PC-9 (cell line): ENCODE measurements at regions not wholly inside any gene's neighbourhood (a gene's known extent, or its start where the extent isn't known, plus 50 kb on each side); places are given as distances from the start of the nearest gene placed in this dataset.

Source experiments
- BruUV-seq: library from RNA; stranded (reverse); fragments of 400-500 nt; replicated peaks from 2 replicates; lab custom pipeline; 2021; lab: Mats Ljungman, UMichigan
- CTCF ChIA-PET: fragments of 300-600 bp; sonication (Branson Sonifier 250); formaldehyde crosslinking; loops from one replicate; lab custom pipeline; 2022; ENCODE audit warnings: antibody characterized with exemption; lab: Charles Lee
- POLR2A ChIA-PET: fragments of 300-600 bp; sonication (Branson Sonifier 250); formaldehyde crosslinking; loops from one replicate; lab custom pipeline; 2022; ENCODE audit warnings: antibody characterized with exemption; ENCODE audit not compliant: unreplicated experiment; lab: Charles Lee
- DNase-seq, 2 experiments: peaks; one replicate each; pipeline versions ENCODE4 v3.0.0 to v3.0.0-alpha.2; 2015 to 2022; ENCODE audit warnings: mixed read lengths in 1 of 2
- H2AFZ ChIP-seq: fragments of 200-600 bp; sonication (generic); 2 replicates; pipeline ENCODE4 v1.8.1; 2017; ENCODE audit warnings: antibody characterized with exemption
- H3F3A ChIP-seq: fragments of 200-600 bp; sonication (generic); 2 replicates; pipeline ENCODE4 v1.8.1; 2017; ENCODE audit warnings: antibody characterized with exemption, mild to moderate bottlenecking, low read depth; ENCODE audit not compliant: insufficient read depth
- H3K27ac ChIP-seq: fragments of 200-600 bp; sonication (generic); 2 replicates; pipeline ENCODE4 v1.6.1; 2016; ENCODE audit warnings: mixed run types
- H3K27me3 ChIP-seq: fragments of 200-600 bp; sonication (generic); 2 replicates; pipeline ENCODE4 v1.6.1; 2016; ENCODE audit warnings: low read depth, mixed run types; ENCODE audit not compliant: insufficient read depth
- H3K36me3 ChIP-seq: fragments of 200-600 bp; sonication (generic); 2 replicates; pipeline ENCODE4 v1.6.1; 2016; ENCODE audit warnings: low read depth, mixed run types
- H3K4me1 ChIP-seq: fragments of 200-600 bp; sonication (generic); replicated peaks from 2 replicates; pipeline ENCODE4 v1.6.1; 2016; ENCODE audit warnings: mixed run types; ENCODE audit not compliant: insufficient read depth
- H3K4me2 ChIP-seq: fragments of 200-600 bp; sonication (generic); 2 replicates; pipeline ENCODE4 v1.6.1; 2017; ENCODE audit warnings: mixed run types
- H3K4me3 ChIP-seq: fragments of 200-600 bp; sonication (generic); 2 replicates; pipeline ENCODE4 v1.6.1; 2016; ENCODE audit warnings: mixed run types
- H3K79me2 ChIP-seq: fragments of 200-600 bp; sonication (generic); 2 replicates; pipeline ENCODE4 v1.6.1; 2017; ENCODE audit warnings: low read depth, mixed run types
- H3K9me2 ChIP-seq: fragments of 200-600 bp; sonication (generic); 2 replicates; pipeline ENCODE4 v1.8.1; 2017; ENCODE audit warnings: mild to moderate bottlenecking; ENCODE audit not compliant: insufficient read depth
- H3K9me3 ChIP-seq: fragments of 200-600 bp; sonication (generic); 2 replicates; pipeline ENCODE4 v1.8.1; 2016; ENCODE audit warnings: low read depth; ENCODE audit not compliant: insufficient read depth
- H4K20me1 ChIP-seq: fragments of 200-600 bp; sonication (generic); 2 replicates; pipeline ENCODE4 v1.8.1; 2017; ENCODE audit not compliant: insufficient read depth
- EZH2 ChIP-seq: fragments of 200-600 bp; sonication (generic); IDR thresholded peaks from 2 replicates; pipeline ENCODE4 v1.8.0; 2017; ENCODE audit warnings: antibody characterized with exemption, low read depth
- intact Hi-C: fragments of 100-400 bp; cut with micrococcal nuclease; formaldehyde crosslinking; loops from one replicate; pipeline ENCODE4 v1.10.0; 2022; ENCODE audit not compliant: unreplicated experiment
- TF ChIP-seq, protein P1 (sequence below): fragments of 200-600 bp; sonication (generic); conservative IDR thresholded peaks from 2 replicates; pipeline ENCODE4 v1.6.1; 2017; ENCODE audit warnings: mixed run types, antibody characterized with exemption, mild to moderate bottlenecking, moderate library complexity

DNA sequence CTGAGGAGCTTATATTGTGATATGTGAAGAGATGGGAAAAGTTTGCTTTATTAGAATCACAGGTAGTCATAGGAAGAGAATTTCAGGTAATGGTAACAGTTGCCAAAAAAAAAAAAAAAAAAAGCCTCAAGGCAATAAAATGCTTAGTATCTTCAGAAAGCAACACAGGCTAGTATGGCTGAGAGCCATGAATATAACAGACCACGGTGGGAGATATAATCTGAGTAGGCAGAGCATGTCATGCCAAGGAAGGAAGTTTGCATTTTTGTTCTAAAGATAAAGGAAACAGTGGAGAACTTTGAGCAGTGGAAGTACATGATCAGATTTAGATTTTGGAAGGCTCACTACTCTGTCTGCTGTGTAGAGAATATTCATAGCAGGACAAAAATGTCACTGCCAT, 211.4 kb downstream of the ETS1 start:
- TF ChIP-seq, protein P1, sequence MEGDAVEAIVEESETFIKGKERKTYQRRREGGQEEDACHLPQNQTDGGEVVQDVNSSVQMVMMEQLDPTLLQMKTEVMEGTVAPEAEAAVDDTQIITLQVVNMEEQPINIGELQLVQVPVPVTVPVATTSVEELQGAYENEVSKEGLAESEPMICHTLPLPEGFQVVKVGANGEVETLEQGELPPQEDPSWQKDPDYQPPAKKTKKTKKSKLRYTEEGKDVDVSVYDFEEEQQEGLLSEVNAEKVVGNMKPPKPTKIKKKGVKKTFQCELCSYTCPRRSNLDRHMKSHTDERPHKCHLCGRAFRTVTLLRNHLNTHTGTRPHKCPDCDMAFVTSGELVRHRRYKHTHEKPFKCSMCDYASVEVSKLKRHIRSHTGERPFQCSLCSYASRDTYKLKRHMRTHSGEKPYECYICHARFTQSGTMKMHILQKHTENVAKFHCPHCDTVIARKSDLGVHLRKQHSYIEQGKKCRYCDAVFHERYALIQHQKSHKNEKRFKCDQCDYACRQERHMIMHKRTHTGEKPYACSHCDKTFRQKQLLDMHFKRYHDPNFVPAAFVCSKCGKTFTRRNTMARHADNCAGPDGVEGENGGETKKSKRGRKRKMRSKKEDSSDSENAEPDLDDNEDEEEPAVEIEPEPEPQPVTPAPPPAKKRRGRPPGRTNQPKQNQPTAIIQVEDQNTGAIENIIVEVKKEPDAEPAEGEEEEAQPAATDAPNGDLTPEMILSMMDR, result no peak
- TF ChIP-seq EZH2, result no peak
- ChIA-PET POLR2A (interaction anchor here (0.6 kb wide), 1 partner anchor 12 kb away, joined by 22 read pairs; no protein-coding TSS in a partner anchor), CTCF (interaction anchor here (0.7 kb wide), 1 partner anchor 19 kb away, joined by 8 read pairs; no protein-coding TSS in a partner anchor)

DNA sequence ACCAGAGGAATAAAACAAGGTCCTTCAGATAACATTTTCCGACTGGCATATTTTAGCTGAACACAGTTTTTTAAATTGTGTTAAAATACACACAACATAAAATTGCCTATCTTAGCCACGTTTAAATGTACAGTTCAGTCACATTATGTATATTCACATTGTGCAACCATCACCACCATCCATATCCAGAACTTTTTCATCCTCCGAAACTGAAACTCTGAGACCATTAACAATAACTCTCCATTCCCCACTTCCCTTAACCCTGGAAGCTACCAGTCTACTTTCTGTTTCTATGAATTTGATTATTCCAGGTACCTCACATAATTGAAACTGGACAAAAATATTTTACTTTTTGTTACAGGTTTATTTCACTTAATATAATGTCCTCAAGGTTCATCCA, 213.3 kb downstream of the ETS1 start:
- TF ChIP-seq EZH2, result no peak
- TF ChIP-seq, protein P1, result no peak
- intact Hi-C loops, result no loop called here
- no peaks in the 10 kb centered on the region for H3K27me3 ChIP-seq
- no peaks in the 10 kb centered on the region for H3K9me2 ChIP-seq
- no peak for DNase-seq
- no peaks in the 10 kb centered on the region for H4K20me1 ChIP-seq
- no peak overlapping the region for H2AFZ ChIP-seq
- POLR2A ChIA-PET, result no interaction called here
- H3K9me3 ChIP-seq, result no peaks in the 10 kb centered on the region
- CTCF ChIA-PET, result no interaction called here
- no peak overlapping the region for H3K27ac ChIP-seq
- H3F3A ChIP-seq, result no peaks in the 10 kb centered on the region
- H3K36me3 ChIP-seq, result no peaks in the 10 kb centered on the region
- no peak overlapping the region for H3K4me2 ChIP-seq
- H3K4me3 ChIP-seq, result no peak overlapping the region
- no peaks in the 10 kb centered on the region for H3K4me1 ChIP-seq
- H3K79me2 ChIP-seq, result no peaks in the 10 kb centered on the region
- BruUV-seq, result no TSS peak

More for the DNA sequence above, 211.4 kb downstream of the ETS1 start:
- Histone ChIP-seq H3K4me1 (peaks cover 7% of the 10 kb centered on the region; the same call in 1 of the 2 replicates), H3K27me3 (no peaks in the 10 kb centered on the region), H3K9me3 (no peaks in the 10 kb centered on the region), H2AFZ (no peak overlapping the region), H3K79me2 (no peaks in the 10 kb centered on the region), H3K9me2 (no peaks in the 10 kb centered on the region), H3F3A (no peaks in the 10 kb centered on the region), H3K27ac (no peak overlapping the region), H4K20me1 (no peaks in the 10 kb centered on the region), H3K4me3 (no peak overlapping the region), H3K4me2 (no peak overlapping the region), H3K36me3 (no peaks in the 10 kb centered on the region)
- peak in 1 of 2 experiments; percentile 54 for DNase-seq
- intact Hi-C loops, result no loop called here
- no TSS peak for BruUV-seq

DNA sequence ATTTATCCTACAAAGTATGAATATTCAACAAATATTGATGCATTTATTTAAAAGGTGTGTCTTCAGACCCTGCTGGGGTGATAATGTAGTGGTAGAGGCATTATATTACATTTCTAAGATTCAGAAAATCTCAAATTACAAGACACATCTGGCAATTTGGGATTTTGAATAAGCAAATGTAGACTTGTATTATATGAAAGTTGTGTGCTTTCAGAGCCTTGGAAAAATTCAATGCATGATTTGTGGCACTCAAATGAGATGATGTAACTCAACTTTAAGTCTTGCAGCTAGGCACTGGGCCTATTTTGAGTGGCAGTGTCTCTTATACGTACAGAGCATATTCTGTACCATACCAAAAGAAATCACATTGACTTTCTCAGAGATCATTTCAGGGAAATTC, 214.4 kb downstream of the ETS1 start:
- Histone ChIP-seq H4K20me1 (no peaks in the 10 kb centered on the region), H3K9me2 (no peaks in the 10 kb centered on the region), H3K79me2 (no peaks in the 10 kb centered on the region), H3K36me3 (no peaks in the 10 kb centered on the region), H3K4me1 (no peaks in the 10 kb centered on the region), H3K9me3 (no peaks in the 10 kb centered on the region), H3K27me3 (no peaks in the 10 kb centered on the region), H3K27ac (no peak overlapping the region), H2AFZ (no peak overlapping the region), H3K4me2 (no peak overlapping the region), H3F3A (no peaks in the 10 kb centered on the region), H3K4me3 (no peak overlapping the region)
- intact Hi-C loops, result no loop called here
- POLR2A ChIA-PET, result no interaction called here
- no peak for DNase-seq
- TF ChIP-seq, protein P1, result no peak
- TF ChIP-seq EZH2, result no peak
- no TSS peak for BruUV-seq
- CTCF ChIA-PET, result interaction anchor here (0.6 kb wide), 1 partner anchor 1656 kb away, joined by 4 read pairs; no protein-coding TSS in a partner anchor
